ENCODE measurements at regions not wholly inside any gene's neighbourhood (a gene's known extent, or its start where the extent isn't known, plus 50 kb on each side); places are given as distances from the start of the nearest gene placed in this dataset.

DNA sequence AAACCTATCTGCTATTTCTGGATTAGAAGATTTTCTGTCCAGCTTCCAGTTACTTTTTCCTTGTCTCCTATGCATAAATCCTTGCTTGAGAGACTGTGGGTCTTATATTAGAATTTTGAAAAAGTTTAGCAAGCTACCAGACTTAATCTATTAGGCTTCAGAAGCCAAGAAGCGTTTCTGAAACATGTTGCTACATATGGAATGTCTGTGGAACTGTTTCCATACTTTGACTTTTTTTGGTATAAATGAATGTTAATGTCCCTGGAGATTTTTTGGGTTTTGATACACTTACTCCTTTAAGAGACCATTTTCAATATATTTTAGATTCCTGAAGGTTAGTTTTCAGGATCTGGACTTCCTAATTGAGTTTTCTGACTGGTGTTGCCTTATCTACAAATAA lies 191.4 kb upstream of the SGCD start:
- no peak overlapping the region for H3K27ac ChIP-seq (ENCODE audit: low read length)
- no peak overlapping the region for H3K9ac ChIP-seq (ENCODE audit: low read depth, low read length)
- H3K27me3 ChIP-seq (ENCODE audit: insufficient read depth, low read length, poor library complexity) = no peaks in the 10 kb centered on the region
- H3K79me2 ChIP-seq (ENCODE audit: insufficient read depth, low read length) = no peaks in the 10 kb centered on the region
- no peak overlapping the region for H2AFZ ChIP-seq (ENCODE audit: low read depth, low read length)
- H3K4me2 ChIP-seq (ENCODE audit: insufficient read depth, low read length) = no peak overlapping the region
- H3K4me1 ChIP-seq (ENCODE audit: insufficient read depth, low read length) = no peaks in the 10 kb centered on the region
- no peak overlapping the region for H3K4me3 ChIP-seq (ENCODE audit: low read depth in 1 of 2, low read length in 2 of 2)
- H3K36me3 ChIP-seq (ENCODE audit: insufficient read depth, low read length) = no peaks in the 10 kb centered on the region
- ATAC-seq (ENCODE audit: insufficient read depth, low read depth) = no peak
- no peak for DNase-seq
- no peaks in the 10 kb centered on the region for H3K9me3 ChIP-seq (ENCODE audit: insufficient read depth, low read length, severe bottlenecking)
- TF ChIP-seq, protein P1, sequence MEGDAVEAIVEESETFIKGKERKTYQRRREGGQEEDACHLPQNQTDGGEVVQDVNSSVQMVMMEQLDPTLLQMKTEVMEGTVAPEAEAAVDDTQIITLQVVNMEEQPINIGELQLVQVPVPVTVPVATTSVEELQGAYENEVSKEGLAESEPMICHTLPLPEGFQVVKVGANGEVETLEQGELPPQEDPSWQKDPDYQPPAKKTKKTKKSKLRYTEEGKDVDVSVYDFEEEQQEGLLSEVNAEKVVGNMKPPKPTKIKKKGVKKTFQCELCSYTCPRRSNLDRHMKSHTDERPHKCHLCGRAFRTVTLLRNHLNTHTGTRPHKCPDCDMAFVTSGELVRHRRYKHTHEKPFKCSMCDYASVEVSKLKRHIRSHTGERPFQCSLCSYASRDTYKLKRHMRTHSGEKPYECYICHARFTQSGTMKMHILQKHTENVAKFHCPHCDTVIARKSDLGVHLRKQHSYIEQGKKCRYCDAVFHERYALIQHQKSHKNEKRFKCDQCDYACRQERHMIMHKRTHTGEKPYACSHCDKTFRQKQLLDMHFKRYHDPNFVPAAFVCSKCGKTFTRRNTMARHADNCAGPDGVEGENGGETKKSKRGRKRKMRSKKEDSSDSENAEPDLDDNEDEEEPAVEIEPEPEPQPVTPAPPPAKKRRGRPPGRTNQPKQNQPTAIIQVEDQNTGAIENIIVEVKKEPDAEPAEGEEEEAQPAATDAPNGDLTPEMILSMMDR (IDR thresholded peaks at IDR 0.05; ENCODE audit: borderline replicate concordance, extremely low read depth, low read length, poor library complexity, severe bottlenecking) = no peak
- TF ChIP-seq EZH2 (IDR thresholded peaks at IDR 0.05; ENCODE audit: borderline replicate concordance, low read depth, low read length, severe bottlenecking) = no peak
- no peaks in the 10 kb centered on the region for H4K20me1 ChIP-seq (ENCODE audit: insufficient read depth, low read length)

DNA sequence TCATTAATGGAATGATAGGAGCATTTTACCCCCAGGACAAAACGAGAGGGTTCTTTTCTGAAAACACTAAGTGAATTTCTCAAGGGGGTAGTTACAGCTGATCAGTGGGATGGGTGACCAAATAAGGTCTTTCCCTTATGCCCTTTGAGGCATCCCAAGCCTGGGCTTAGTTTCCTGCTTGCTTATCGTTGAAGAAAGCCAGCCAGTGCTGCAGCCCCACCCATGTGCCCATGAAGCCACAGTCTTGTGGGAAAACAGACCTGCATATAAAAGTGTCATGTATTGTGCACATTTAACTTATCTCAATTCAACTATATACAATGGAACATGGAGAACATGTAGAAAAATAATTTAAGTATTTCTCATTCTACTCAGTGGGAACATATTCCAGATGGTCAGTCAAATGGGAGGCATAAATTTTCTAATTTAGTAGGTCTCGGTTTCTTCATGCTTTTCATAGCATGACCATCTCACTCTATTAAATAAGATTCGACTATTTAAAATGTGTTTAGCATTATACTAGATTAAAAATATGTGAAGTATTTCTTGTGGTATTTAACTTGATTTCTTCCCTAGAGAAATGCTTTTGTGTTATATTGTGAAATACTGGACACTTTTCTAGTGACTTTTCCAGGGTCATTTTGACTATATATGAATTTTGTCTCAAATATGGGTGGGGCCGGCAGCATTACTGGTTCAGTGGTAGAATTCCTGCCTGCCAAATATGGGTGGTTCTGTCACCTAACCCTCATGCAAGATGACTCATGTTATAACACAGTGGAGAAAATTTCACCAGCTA lies 189.7 kb upstream of the SGCD start:
- H3K27ac ChIP-seq (ENCODE audit: low read length) = no peak overlapping the region

DNA sequence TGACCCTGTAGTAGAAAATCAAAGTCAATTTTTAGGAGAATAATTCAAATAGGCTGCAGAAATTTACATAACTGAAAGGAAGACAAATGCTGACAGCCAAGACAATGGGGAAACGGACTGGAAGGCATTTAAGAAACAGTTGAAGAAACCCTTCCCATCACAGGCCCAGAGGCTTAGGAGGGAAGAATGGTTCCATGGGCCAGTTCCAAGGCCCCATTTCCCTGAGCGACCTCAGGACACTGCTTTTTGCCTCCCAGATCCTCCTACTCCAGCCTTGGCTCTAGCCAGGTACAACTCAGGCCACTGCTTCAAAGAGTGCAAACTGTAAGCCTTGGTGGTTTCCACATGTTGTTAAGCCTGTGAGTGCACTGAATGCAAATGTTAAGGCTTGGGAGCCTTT lies 184.1 kb upstream of the SGCD start:
- TF ChIP-seq, protein P1 (IDR thresholded peaks at IDR 0.05; ENCODE audit: borderline replicate concordance, extremely low read depth, low read length, poor library complexity, severe bottlenecking) = no peak
- TF ChIP-seq EZH2 (IDR thresholded peaks at IDR 0.05; ENCODE audit: borderline replicate concordance, low read depth, low read length, severe bottlenecking) = no peak
- Histone ChIP-seq H2AFZ (ENCODE audit: low read depth, low read length) (no peak overlapping the region), H3K9me3 (ENCODE audit: insufficient read depth, low read length, severe bottlenecking) (no peaks in the 10 kb centered on the region), H3K27me3 (ENCODE audit: insufficient read depth, low read length, poor library complexity) (no peaks in the 10 kb centered on the region), H3K79me2 (ENCODE audit: insufficient read depth, low read length) (no peaks in the 10 kb centered on the region), H3K4me1 (ENCODE audit: insufficient read depth, low read length) (no peaks in the 10 kb centered on the region), H3K27ac (ENCODE audit: low read length) (no peak overlapping the region), H4K20me1 (ENCODE audit: insufficient read depth, low read length) (no peaks in the 10 kb centered on the region), H3K36me3 (ENCODE audit: insufficient read depth, low read length) (no peaks in the 10 kb centered on the region), H3K4me3 (ENCODE audit: low read depth in 1 of 2, low read length in 2 of 2) (no peak overlapping the region), H3K9ac (ENCODE audit: low read depth, low read length) (no peak overlapping the region), H3K4me2 (ENCODE audit: insufficient read depth, low read length) (no peak overlapping the region)
- no peak for DNase-seq
- no peak for ATAC-seq (ENCODE audit: insufficient read depth, low read depth)

More for the DNA sequence above, 189.7 kb upstream of the SGCD start:
- H3K4me1 ChIP-seq (ENCODE audit: insufficient read depth, low read length) = no peaks in the 10 kb centered on the region
- ATAC-seq (ENCODE audit: insufficient read depth, low read depth) = no peak
- H2AFZ ChIP-seq (ENCODE audit: low read depth, low read length) = no peak overlapping the region
- no peak overlapping the region for H3K4me3 ChIP-seq (ENCODE audit: low read depth in 1 of 2, low read length in 2 of 2)
- no peaks in the 10 kb centered on the region for H3K36me3 ChIP-seq (ENCODE audit: insufficient read depth, low read length)
- no peak for DNase-seq
- H3K79me2 ChIP-seq (ENCODE audit: insufficient read depth, low read length) = no peaks in the 10 kb centered on the region
- no peaks in the 10 kb centered on the region for H3K27me3 ChIP-seq (ENCODE audit: insufficient read depth, low read length, poor library complexity)
- TF ChIP-seq, protein P1 (IDR thresholded peaks at IDR 0.05; ENCODE audit: borderline replicate concordance, extremely low read depth, low read length, poor library complexity, severe bottlenecking) = no peak
- TF ChIP-seq EZH2 (IDR thresholded peaks at IDR 0.05; ENCODE audit: borderline replicate concordance, low read depth, low read length, severe bottlenecking) = no peak
- H3K9ac ChIP-seq (ENCODE audit: low read depth, low read length) = no peak overlapping the region
- H4K20me1 ChIP-seq (ENCODE audit: insufficient read depth, low read length) = no peaks in the 10 kb centered on the region
- no peaks in the 10 kb centered on the region for H3K9me3 ChIP-seq (ENCODE audit: insufficient read depth, low read length, severe bottlenecking)
- no peak overlapping the region for H3K4me2 ChIP-seq (ENCODE audit: insufficient read depth, low read length)

Data from DND-41 (cell line).